Bronchial epithelial cell (primary cell): ENCODE measurements at regions not wholly inside any gene's neighbourhood (a gene's known extent, or its start where the extent isn't known, plus 50 kb on each side); places are given as distances from the start of the nearest gene placed in this dataset.

Experiments
- DNase-seq: peaks from one replicate; pipeline ENCODE4 v3.0.0-alpha.2; 2010; ENCODE audit warnings: low read depth
- FAIRE-seq: peaks from 2 replicates; lab custom pipeline; 2011; peaks lifted over from hg19 to GRCh38; lab: Jason Lieb, UNC
- H3K27me3 ChIP-seq: 2 replicates; pipeline ENCODE4 v1.5.1; 2011; ENCODE audit warnings: low read length; ENCODE audit not compliant: control insufficient read depth, insufficient read depth
- H3K36me3 ChIP-seq: 2 replicates; pipeline ENCODE4 v1.5.1; 2011; ENCODE audit warnings: low read length; ENCODE audit not compliant: control insufficient read depth, insufficient read depth
- H3K4me3 ChIP-seq: 2 replicates; pipeline ENCODE4 v1.5.1; 2011; ENCODE audit warnings: mild to moderate bottlenecking, low read depth, low read length, control low read depth
- CTCF ChIP-seq: IDR thresholded peaks from 2 replicates; pipeline ENCODE4 v1.5.1; 2011; ENCODE audit warnings: mild to moderate bottlenecking, moderate library complexity, low read length, control low read depth, inconsistent platforms; ENCODE audit not compliant: insufficient read depth, severe bottlenecking

GRCh38 chr7:13352677-13353076 is 636.8 kb downstream of the ETV1 start:
- FAIRE-seq (no peak), DNase-seq (no peak)
- no peaks in the 10 kb centered on the region for H3K36me3 ChIP-seq
- TF ChIP-seq CTCF: no peak
- H3K27me3 ChIP-seq: no peaks in the 10 kb centered on the region
- H3K4me3 ChIP-seq: no peak overlapping the region

- Histone ChIP-seq H3K4me3 (no peak overlapping the region), H3K27me3 (no peaks in the 10 kb centered on the region), H3K36me3 (no peaks in the 10 kb centered on the region)
- no peak for DNase-seq
- no peak for TF ChIP-seq CTCF
- no peak for FAIRE-seq
Observed at GRCh38 chr7:13359656-13360055, 629.8 kb downstream of the ETV1 start.

- no peak for TF ChIP-seq CTCF
- FAIRE-seq: no peak
- no peak for DNase-seq
- no peaks in the 10 kb centered on the region for H3K36me3 ChIP-seq
- H3K27me3 ChIP-seq: no peaks in the 10 kb centered on the region
- H3K4me3 ChIP-seq: no peak overlapping the region
Observed at GRCh38 chr7:13386741-13387140, 602.7 kb downstream of the ETV1 start.

- H3K27me3 ChIP-seq: no peaks in the 10 kb centered on the region
- no peaks in the 10 kb centered on the region for H3K36me3 ChIP-seq
- DNase-seq (no peak), FAIRE-seq (no peak)
- TF ChIP-seq CTCF: no peak
- H3K4me3 ChIP-seq: no peak overlapping the region
Observed at GRCh38 chr7:13407911-13408310, 581.6 kb downstream of the ETV1 start.

GRCh38 chr7:13411151-13411550 is 578.3 kb downstream of the ETV1 start:
- no peak for TF ChIP-seq CTCF
- DNase-seq (no peak), FAIRE-seq (no peak)
- Histone ChIP-seq H3K36me3 (no peaks in the 10 kb centered on the region), H3K27me3 (no peaks in the 10 kb centered on the region), H3K4me3 (no peak overlapping the region)

- FAIRE-seq: no peak
Observed at GRCh38 chr7:13411636-13412035, 577.8 kb downstream of the ETV1 start.

More at GRCh38 chr7:13411636-13412035, 577.8 kb downstream of the ETV1 start:
- Histone ChIP-seq H3K27me3 (no peaks in the 10 kb centered on the region), H3K4me3 (no peak overlapping the region), H3K36me3 (no peaks in the 10 kb centered on the region)
- no peak for TF ChIP-seq CTCF
- DNase-seq: no peak
